ENCODE measurements at regions not wholly inside any gene's neighbourhood (a gene's known extent, or its start where the extent isn't known, plus 50 kb on each side); places are given as distances from the start of the nearest gene placed in this dataset.

- DNase-seq (ENCODE audit: low read depth in 1 of 2, low spot score in 2 of 2) = no peak
- Histone ChIP-seq H2AFZ (ENCODE audit: low read length) (no peak overlapping the region), H3K18ac (ENCODE audit: extremely low read depth, low read length) (no peak overlapping the region), H3K9ac (replicated peaks in 1 of 4; ENCODE audit: extremely low read depth in 1 of 4, low read depth in 3 of 4, low read length in 3 of 4) (no peak overlapping the region), H4K5ac (ENCODE audit: insufficient read length, low read depth, low read length) (no peak overlapping the region), H3K4me1 (replicated peaks in 1 of 4; ENCODE audit: control insufficient read depth in 3 of 4, insufficient read depth in 4 of 4, low read length in 3 of 4) (no peaks in the 10 kb centered on the region), H2BK5ac (ENCODE audit: low read depth, low read length) (no peak overlapping the region), H2BK15ac (ENCODE audit: low read length) (no peak overlapping the region), H2BK120ac (replicated peaks; ENCODE audit: low read depth, low read length) (no peak overlapping the region), H3K4me2 (ENCODE audit: insufficient read depth in 1 of 2, low read depth in 2 of 2, low read length in 2 of 2) (no peak overlapping the region), H3K79me2 (ENCODE audit: control insufficient read depth in 1 of 2, insufficient read depth in 2 of 2, low read length in 2 of 2) (no peaks in the 10 kb centered on the region), H4K20me1 (replicated peaks in 1 of 2; ENCODE audit: control insufficient read depth in 1 of 2, insufficient read depth in 2 of 2, low read length in 2 of 2) (no peaks in the 10 kb centered on the region), H3K23ac (ENCODE audit: insufficient read length) (no peak overlapping the region), H4K91ac (replicated peaks; ENCODE audit: insufficient read length, low read length) (no peak overlapping the region), H3K27ac (ENCODE audit: low read depth, low read length) (no peak overlapping the region), H3K79me1 (ENCODE audit: low read depth, low read length) (no peaks in the 10 kb centered on the region), H3K4me3 (ENCODE audit: extremely low read depth in 1 of 4, insufficient read depth in 2 of 4, low read depth in 3 of 4, low read length in 4 of 4) (no peak overlapping the region), H3K23me2 (ENCODE audit: low read depth, low read length) (no peaks in the 10 kb centered on the region), H4K8ac (ENCODE audit: extremely low read depth, insufficient read depth, low read length) (no peak overlapping the region), H3K9me3 (ENCODE audit: insufficient read depth in 2 of 2, low read depth in 1 of 2, low read length in 1 of 2) (no peaks in the 10 kb centered on the region), H2AK5ac (ENCODE audit: low read depth, low read length) (no peak overlapping the region), H3K14ac (ENCODE audit: insufficient read length) (no peak overlapping the region), H3K56ac (replicated peaks; ENCODE audit: insufficient read length, low read depth, low read length) (no peak overlapping the region), H3K27me3 (replicated peaks in 1 of 4; ENCODE audit: control insufficient read depth in 3 of 4, extremely low read depth in 1 of 4, insufficient read depth in 3 of 4, low read length in 3 of 4) (no peaks in the 10 kb centered on the region), H3K4ac (replicated peaks; ENCODE audit: insufficient read length, low read depth, low read length) (no peak overlapping the region), H2BK12ac (ENCODE audit: low read depth, low read length) (no peak overlapping the region), H3K36me3 (ENCODE audit: control insufficient read depth in 2 of 4, insufficient read depth in 4 of 4, low read length in 3 of 4) (no peaks in the 10 kb centered on the region), H2BK20ac (ENCODE audit: low read length) (no peak overlapping the region)
- ChIA-PET CTCF (ENCODE audit: partially characterized antibody) (no interaction called here), POLR2A (ENCODE audit: partially characterized antibody) (no interaction called here)
- FAIRE-seq = no peak
- 92% methylated on average over 3 of the region's 3 CpGs; no CpG with 5 or more reads in 1 of the 2 experiments for WGBS, 2 experiments (ENCODE audit: extremely low coverage in 1 of 2, insufficient coverage in 1 of 2, insufficient read length in 1 of 2, insufficient replicate concordance in 2 of 2, low coverage in 1 of 2, low lambda C conversion rate in 2 of 2, missing lambda C conversion rate in 1 of 2)
- TF ChIP-seq RBBP5 (IDR thresholded peaks at IDR 0.05; ENCODE audit: borderline replicate concordance, low read depth, low read length) = no peak
- TF ChIP-seq SAP30 (IDR thresholded peaks at IDR 0.05; ENCODE audit: insufficient read depth, insufficient replicate concordance, low read length) = no peak
- no peak for TF ChIP-seq HDAC6 (IDR thresholded peaks at IDR 0.05; ENCODE audit: low read depth, low read length)
- TF ChIP-seq KDM5A (IDR thresholded peaks at IDR 0.05; ENCODE audit: low read length) = no peak
- no peak for TF ChIP-seq RAD21 (IDR thresholded peaks at IDR 0.05 in 1 of 2, conservative IDR thresholded peaks at IDR 0.05 in 1 of 2; ENCODE audit: low read depth in 2 of 2, low read length in 2 of 2)
- TF ChIP-seq SRF (IDR thresholded peaks at IDR 0.05; ENCODE audit: low read depth, low read length) = no peak
- TF ChIP-seq JUN (IDR thresholded peaks at IDR 0.05; ENCODE audit: low read depth, low read length) = no peak
- no peak for TF ChIP-seq KDM1A (IDR thresholded peaks at IDR 0.05; ENCODE audit: borderline replicate concordance, low read length)
- TF ChIP-seq EZH2 (IDR thresholded peaks at IDR 0.05; ENCODE audit: low read depth, low read length, severe bottlenecking) = no peak
- no peak for TF ChIP-seq SIN3A (conservative IDR thresholded peaks at IDR 0.05 in 1 of 2, IDR thresholded peaks at IDR 0.05 in 1 of 2; ENCODE audit: low read depth in 1 of 2, low read length in 2 of 2)
- TF ChIP-seq USF2 (IDR thresholded peaks at IDR 0.05; ENCODE audit: low read length) = no peak
- TF ChIP-seq MAFK (IDR thresholded peaks at IDR 0.05; ENCODE audit: low read depth, low read length) = no peak
Observed at GRCh38 chr9:29078063-29078666, 1504.9 kb upstream of the C9orf72 start.
